ENCODE measurements at regions not wholly inside any gene's neighbourhood (a gene's known extent, or its start where the extent isn't known, plus 50 kb on each side); places are given as distances from the start of the nearest gene placed in this dataset.

DNA sequence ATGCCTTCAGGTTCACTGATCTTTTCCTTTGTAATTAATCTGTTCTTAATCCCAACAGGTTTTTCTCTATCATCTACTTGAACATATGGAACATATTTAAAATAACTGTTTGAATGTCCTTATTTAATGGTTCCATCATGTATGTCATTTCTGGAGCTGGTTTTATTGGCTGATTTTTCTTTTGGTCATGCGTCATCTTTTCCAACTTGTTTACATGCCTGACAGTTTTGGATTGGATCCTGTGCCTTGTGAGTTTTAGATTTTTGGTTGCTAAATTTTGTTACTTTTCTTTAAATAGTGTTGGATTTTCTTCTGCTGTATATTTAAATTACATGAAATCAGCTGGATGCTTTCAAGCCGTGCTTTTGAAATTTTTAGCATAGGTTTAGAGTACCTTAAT, 237.3 kb upstream of the DAAM1 start:
- no peak for TF ChIP-seq CTCF (IDR thresholded peaks at IDR 0.05; ENCODE audit: extremely low read depth in 1 of 2, insufficient read depth in 1 of 2, low read depth in 1 of 2, low read length in 2 of 2)
- no peak for TF ChIP-seq POLR2A (IDR thresholded peaks at IDR 0.05; ENCODE audit: low read depth, low read length)
- TF ChIP-seq POLR2AphosphoS5 (IDR thresholded peaks at IDR 0.05; ENCODE audit: insufficient read depth, low read depth, low read length): no peak
- TF ChIP-seq FOS (IDR thresholded peaks at IDR 0.05; ENCODE audit: borderline replicate concordance, insufficient read depth, low read length): no peak
- no peak for TF ChIP-seq JUN (IDR thresholded peaks at IDR 0.05; ENCODE audit: borderline replicate concordance, insufficient read depth, insufficient read length, low read depth)
- TF ChIP-seq EZH2 (IDR thresholded peaks at IDR 0.05; ENCODE audit: borderline replicate concordance, low read depth, low read length, severe bottlenecking): no peak
